ENCODE measurements at regions not wholly inside any gene's neighbourhood (a gene's known extent, or its start where the extent isn't known, plus 50 kb on each side); places are given as distances from the start of the nearest gene placed in this dataset.

DNA sequence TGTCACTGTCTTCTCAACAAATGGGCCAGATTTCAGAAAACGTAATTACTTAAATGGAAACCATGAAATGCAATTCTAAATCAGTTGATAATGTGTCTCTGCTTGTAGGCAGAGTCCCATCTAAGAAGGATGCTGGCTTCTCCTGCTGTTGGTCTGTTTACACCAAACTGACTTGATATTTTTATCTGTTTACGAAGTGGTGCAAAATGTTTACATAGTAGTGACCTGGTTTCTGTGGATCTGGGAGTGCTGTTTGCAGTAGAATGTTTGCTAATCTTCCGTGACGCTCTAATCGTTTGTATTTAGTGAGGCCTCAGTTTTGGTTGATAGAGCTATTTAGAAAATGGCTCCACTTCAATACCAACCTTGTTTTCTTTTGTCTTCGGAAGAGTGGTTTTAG is 213.5 kb downstream of the VEGFC start:
- no peaks in the 10 kb centered on the region for H3K9me3 ChIP-seq (replicated peaks; ENCODE audit: insufficient read depth, low read length)
- no peak overlapping the region for H3K4me2 ChIP-seq (ENCODE audit: low read depth, low read length)
- no peaks in the 10 kb centered on the region for H3K36me3 ChIP-seq (replicated peaks; ENCODE audit: insufficient read depth, low read length)
- H3K4me3 ChIP-seq (ENCODE audit: low read length) = no peak overlapping the region
- no peaks in the 10 kb centered on the region for H4K20me1 ChIP-seq (ENCODE audit: insufficient read depth, low read length)
- DNase-seq = no peak
- TF ChIP-seq EZH2 (optimal IDR thresholded peaks at IDR 0.05; ENCODE audit: low read depth, low read length) = no peak
- TF ChIP-seq, protein P1, sequence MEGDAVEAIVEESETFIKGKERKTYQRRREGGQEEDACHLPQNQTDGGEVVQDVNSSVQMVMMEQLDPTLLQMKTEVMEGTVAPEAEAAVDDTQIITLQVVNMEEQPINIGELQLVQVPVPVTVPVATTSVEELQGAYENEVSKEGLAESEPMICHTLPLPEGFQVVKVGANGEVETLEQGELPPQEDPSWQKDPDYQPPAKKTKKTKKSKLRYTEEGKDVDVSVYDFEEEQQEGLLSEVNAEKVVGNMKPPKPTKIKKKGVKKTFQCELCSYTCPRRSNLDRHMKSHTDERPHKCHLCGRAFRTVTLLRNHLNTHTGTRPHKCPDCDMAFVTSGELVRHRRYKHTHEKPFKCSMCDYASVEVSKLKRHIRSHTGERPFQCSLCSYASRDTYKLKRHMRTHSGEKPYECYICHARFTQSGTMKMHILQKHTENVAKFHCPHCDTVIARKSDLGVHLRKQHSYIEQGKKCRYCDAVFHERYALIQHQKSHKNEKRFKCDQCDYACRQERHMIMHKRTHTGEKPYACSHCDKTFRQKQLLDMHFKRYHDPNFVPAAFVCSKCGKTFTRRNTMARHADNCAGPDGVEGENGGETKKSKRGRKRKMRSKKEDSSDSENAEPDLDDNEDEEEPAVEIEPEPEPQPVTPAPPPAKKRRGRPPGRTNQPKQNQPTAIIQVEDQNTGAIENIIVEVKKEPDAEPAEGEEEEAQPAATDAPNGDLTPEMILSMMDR (IDR thresholded peaks at IDR 0.05; ENCODE audit: low read length) = no peak
- TF ChIP-seq EZH2phosphoT487 (IDR thresholded peaks at IDR 0.05; ENCODE audit: low read length) = no peak
- H3K9me2 ChIP-seq (replicated peaks; ENCODE audit: insufficient read depth, low read length) = no peaks in the 10 kb centered on the region
- H3K79me2 ChIP-seq (ENCODE audit: low read length) = no peaks in the 10 kb centered on the region
- H3K4me1 ChIP-seq (ENCODE audit: low read length) = no peaks in the 10 kb centered on the region
- no peak overlapping the region for H3K9ac ChIP-seq (ENCODE audit: low read length)
- H3K27me3 ChIP-seq (replicated peaks; ENCODE audit: insufficient read depth, low read length) = no peaks in the 10 kb centered on the region
- H3K27ac ChIP-seq (ENCODE audit: low read length) = no peak overlapping the region
- H3F3A ChIP-seq (ENCODE audit: insufficient read depth, low read length) = no peaks in the 10 kb centered on the region
- H2AFZ ChIP-seq (ENCODE audit: low read length) = no peak overlapping the region

DNA sequence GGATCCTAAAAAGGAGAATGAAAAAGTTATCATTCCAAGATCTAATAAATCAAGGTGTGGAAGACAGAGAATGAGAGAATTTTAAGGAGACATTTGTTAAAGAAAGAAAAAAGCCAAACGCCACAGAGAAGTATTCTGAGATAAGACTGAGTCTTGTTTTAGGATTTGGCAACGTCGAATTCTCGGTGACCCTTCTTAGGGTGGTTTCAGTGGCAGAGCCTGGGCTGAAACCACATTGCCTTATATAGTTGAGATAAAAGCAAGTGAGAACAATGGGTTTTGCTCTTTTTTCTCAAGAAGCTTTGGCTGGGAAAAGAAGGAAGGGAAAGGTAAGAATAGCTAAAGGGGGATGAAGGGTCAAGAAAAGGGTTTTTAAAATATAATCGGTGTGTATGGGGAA is 209.4 kb downstream of the VEGFC start:
- Histone ChIP-seq H2AFZ (ENCODE audit: low read length) (no peak overlapping the region), H3K79me2 (ENCODE audit: low read length) (no peaks in the 10 kb centered on the region), H3F3A (ENCODE audit: insufficient read depth, low read length) (no peaks in the 10 kb centered on the region)

DNA sequence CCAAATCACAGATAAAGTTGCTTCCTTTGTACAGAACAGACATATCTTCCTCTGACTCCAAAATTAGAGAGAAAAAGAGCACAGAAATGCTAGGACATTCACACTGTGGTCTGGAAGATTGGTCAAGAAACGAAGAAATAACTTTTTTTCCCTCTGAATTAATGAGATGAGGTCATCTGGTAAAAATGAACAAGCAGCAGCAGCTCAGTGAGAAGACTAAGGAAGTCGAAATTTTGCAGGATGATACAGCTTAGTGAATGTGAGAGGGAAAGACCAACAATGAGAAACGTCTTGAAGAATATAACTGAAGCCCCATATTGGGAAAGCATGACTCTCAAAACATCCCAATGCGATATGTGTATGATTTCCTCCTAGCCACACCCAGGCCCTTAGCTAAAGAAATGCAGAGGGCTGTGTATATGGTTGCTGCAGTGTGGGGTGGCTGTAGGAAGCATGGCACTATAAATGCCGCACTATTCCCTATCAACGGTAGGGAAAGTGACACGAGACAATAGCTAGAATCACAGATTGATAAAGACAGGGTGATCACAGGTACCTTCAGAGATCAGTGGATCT is 208.6 kb downstream of the VEGFC start:
- H3K9me3 ChIP-seq (replicated peaks; ENCODE audit: insufficient read depth, low read length) = no peaks in the 10 kb centered on the region
- no peak for DNase-seq
- no peaks in the 10 kb centered on the region for H3K4me1 ChIP-seq (ENCODE audit: low read length)
- no peaks in the 10 kb centered on the region for H4K20me1 ChIP-seq (ENCODE audit: insufficient read depth, low read length)
- no peaks in the 10 kb centered on the region for H3F3A ChIP-seq (ENCODE audit: insufficient read depth, low read length)
- no peaks in the 10 kb centered on the region for H3K9me2 ChIP-seq (replicated peaks; ENCODE audit: insufficient read depth, low read length)
- no peaks in the 10 kb centered on the region for H3K27me3 ChIP-seq (replicated peaks; ENCODE audit: insufficient read depth, low read length)
- H3K27ac ChIP-seq (ENCODE audit: low read length) = no peak overlapping the region
- H3K4me2 ChIP-seq (ENCODE audit: low read depth, low read length) = no peak overlapping the region
- no peak overlapping the region for H3K9ac ChIP-seq (ENCODE audit: low read length)
- no peak for TF ChIP-seq EZH2 (optimal IDR thresholded peaks at IDR 0.05; ENCODE audit: low read depth, low read length)
- TF ChIP-seq EZH2phosphoT487 (IDR thresholded peaks at IDR 0.05; ENCODE audit: low read length) = no peak
- TF ChIP-seq, protein P1 (IDR thresholded peaks at IDR 0.05; ENCODE audit: low read length) = no peak
- H3K79me2 ChIP-seq (ENCODE audit: low read length) = no peaks in the 10 kb centered on the region
- H2AFZ ChIP-seq (ENCODE audit: low read length) = no peak overlapping the region
- no peak overlapping the region for H3K4me3 ChIP-seq (ENCODE audit: low read length)
- no peaks in the 10 kb centered on the region for H3K36me3 ChIP-seq (replicated peaks; ENCODE audit: insufficient read depth, low read length)

More for the DNA sequence above, 209.4 kb downstream of the VEGFC start:
- Histone ChIP-seq H3K4me1 (ENCODE audit: low read length) (no peaks in the 10 kb centered on the region), H3K27me3 (replicated peaks; ENCODE audit: insufficient read depth, low read length) (no peaks in the 10 kb centered on the region), H4K20me1 (ENCODE audit: insufficient read depth, low read length) (no peaks in the 10 kb centered on the region), H3K36me3 (replicated peaks; ENCODE audit: insufficient read depth, low read length) (no peaks in the 10 kb centered on the region), H3K4me3 (ENCODE audit: low read length) (no peak overlapping the region), H3K9me3 (replicated peaks; ENCODE audit: insufficient read depth, low read length) (no peaks in the 10 kb centered on the region), H3K9me2 (replicated peaks; ENCODE audit: insufficient read depth, low read length) (no peaks in the 10 kb centered on the region), H3K4me2 (ENCODE audit: low read depth, low read length) (no peak overlapping the region), H3K9ac (ENCODE audit: low read length) (no peak overlapping the region), H3K27ac (ENCODE audit: low read length) (no peak overlapping the region)
- DNase-seq = no peak
- TF ChIP-seq EZH2 (optimal IDR thresholded peaks at IDR 0.05; ENCODE audit: low read depth, low read length) (no peak), EZH2phosphoT487 (IDR thresholded peaks at IDR 0.05; ENCODE audit: low read length) (no peak)
- TF ChIP-seq, protein P1 (IDR thresholded peaks at IDR 0.05; ENCODE audit: low read length) = no peak
